Right renal cortex interstitium (tissue), 3 donors: ENCODE measurements at regions not wholly inside any gene's neighbourhood (a gene's known extent, or its start where the extent isn't known, plus 50 kb on each side); places are given as distances from the start of the nearest gene placed in this dataset.

Experiments used
- DNase-seq, 3 donors: peaks; one replicate each; pipeline ENCODE4 v3.0.0-alpha.2; 2013; ENCODE audit warnings: low read depth in 3 of 3, low spot score in 2 of 3

- no peak for DNase-seq
Observed at GRCh38 chr1:91575909-91576519, 75.4 kb downstream of the CDC7 start.

DNA sequence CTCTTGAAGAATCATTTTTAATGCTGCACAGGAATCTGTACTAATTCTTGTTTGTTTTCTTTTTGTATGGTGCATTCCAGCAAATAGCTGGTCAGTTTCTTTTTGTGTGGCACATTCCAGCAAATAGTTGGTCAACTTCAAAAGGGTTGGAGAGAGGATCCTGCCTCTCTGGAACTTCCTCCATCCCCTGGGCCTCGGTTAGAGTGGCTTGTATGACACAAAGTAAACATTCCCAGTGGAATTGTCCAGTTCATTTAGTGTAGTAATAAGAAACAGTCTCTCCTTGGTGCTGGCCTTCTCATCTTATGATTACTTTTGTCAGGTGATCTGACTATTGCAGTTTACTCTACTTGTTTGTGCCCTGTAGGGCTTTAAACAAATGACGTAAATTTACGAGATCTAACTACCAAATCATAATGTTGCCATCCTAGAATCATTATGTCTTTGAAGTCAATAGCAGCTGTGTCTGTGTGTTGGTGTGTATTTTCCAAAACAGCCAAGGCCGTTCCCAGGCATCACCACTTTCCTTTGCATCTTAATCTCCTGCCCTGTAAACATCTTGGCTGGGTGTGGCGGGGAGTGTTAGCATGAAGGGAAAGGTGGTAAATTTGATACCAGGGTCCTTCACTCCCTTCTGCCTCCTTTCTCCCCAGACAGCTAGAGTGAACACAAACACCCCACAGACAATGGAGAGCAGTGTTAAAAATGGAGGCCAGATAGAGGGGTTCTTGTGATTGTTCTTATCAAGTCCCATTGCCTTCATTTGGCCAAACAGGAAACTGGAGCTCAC, 77.9 kb downstream of the CDC7 start:
- no peak for DNase-seq

DNA sequence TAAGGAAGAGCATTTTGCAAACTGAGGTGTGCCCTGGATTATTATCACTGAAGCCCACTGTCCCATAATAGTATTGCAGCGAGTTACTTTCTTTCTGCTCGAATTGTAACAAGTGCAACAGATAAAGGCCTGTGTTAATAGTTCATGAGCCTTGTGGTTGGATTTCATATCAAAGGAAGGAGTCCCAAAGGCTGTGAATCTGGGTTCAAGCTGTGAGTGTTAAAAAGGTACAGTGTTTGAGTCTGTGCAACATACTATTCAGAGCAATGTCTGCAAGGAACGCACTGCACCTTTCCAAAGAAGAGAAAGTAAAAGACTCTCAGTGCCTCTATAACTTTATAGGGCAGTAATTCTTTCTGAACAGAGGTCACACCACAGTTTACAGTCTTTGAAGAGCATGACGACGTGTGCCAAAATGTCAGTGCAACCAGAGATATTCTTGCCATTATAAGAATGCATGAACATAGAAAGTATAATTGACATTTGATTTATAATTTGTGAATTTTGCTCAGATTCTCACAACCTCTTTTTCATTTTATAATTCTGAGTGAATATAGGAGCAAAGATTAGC, 79.1 kb downstream of the CDC7 start:
- no peak for DNase-seq

GRCh38 chr1:91582431-91582921, 81.8 kb downstream of the CDC7 start:
- DNase-seq = no peak

DNA sequence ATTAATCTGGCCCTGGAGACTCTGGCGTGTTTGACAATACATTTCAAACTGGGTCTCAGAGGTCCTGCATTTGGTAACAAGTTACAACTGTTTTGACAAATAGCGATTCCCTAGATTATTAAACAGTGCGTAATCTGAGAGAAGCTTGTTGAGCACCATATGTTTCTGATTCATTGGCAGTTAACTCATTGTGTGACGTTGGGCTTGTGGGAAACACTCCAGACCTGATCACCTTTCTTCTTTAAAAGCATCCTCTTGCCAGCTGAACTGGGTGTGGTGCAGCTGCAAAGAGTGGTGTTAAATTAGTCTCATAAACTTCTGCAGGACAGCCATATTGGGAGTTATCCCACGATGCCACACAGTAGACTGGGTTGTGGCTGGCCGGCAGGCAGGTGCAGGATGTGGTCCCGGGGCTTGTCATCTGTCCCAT, 82.7 kb downstream of the CDC7 start:
- no peak for DNase-seq

DNA sequence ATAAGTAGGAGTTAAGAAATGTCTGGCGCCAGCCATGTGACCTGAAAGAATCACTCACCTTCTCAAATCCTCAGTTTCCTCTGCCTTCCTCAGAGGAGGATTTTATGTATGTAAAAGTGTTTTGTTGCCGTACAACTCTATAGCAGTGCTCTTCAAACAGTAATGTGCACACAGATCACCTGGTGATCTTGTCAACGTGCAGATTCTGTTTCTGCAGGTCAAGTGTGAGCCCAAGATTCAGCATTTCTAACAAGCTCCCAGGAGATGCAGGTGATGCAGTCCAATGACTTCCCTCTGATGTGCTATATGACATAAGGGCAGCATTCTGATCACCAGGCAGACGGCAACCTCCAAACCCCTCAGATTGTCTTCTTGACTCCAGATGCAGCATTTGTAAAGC, 83.7 kb downstream of the CDC7 start:
- DNase-seq = no peak

GRCh38 chr1:91584878-91585277, 84.2 kb downstream of the CDC7 start:
- no peak for DNase-seq

DNA sequence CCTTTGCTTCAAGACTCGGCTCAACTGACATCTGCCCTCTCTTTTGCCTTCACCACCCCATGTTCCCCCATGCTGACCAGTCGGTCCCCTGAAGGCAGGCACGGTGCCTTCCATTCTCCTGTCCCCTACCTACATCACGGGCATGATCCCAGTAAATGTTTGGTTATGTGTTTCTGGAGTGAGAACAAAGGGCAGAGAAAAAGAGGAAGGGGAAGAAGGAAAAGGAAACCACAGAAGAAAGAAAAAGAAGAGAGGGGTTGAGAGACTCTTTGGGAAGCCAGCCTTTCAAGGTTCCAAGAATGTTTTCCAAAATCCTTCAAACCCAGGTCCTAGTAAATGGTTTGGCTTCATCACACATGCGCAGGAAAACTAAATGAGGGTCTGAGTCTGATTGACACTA, 84.9 kb downstream of the CDC7 start:
- DNase-seq = no peak

DNA sequence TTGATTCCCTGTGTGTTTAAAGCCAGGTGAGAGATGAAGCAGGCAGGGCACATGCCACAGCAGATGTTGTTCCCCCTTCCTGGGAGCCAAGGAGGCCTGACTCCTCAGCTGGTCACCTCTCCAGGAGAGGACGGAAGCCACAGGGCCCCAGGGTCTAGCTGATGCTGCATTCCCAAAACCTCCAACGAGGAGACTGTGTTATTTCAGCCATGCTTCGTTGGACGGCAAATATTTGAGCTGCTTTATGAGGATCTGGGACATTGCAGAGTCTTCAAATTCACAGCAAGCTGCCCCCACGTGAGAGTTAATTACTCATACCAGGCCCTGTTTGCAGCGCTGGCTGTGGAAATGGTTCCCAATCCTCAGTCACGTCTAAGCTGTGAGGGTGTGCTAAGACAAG, 85.3 kb downstream of the CDC7 start:
- DNase-seq = peak in 2 of 3 donors; percentile 31 to 73

DNA sequence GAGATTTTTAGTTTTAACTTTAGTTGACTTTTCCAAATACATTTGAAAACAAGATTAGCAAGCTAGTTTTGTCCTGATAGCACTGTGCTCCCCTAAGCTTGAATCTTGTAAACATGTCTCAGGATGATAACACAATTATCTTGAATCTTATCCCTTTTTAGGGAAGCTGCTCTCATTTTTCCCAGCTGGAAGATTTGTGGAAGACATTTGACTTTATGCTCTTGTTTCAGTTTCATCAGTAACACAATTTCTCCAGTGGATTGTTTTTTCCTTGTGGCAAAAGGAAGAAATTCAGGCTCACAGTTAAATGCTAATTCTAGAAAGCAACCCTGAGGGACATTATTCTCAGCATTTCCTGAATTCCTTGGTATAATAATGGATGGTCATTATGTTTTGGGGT, 88.8 kb downstream of the CDC7 start:
- DNase-seq = no peak

DNA sequence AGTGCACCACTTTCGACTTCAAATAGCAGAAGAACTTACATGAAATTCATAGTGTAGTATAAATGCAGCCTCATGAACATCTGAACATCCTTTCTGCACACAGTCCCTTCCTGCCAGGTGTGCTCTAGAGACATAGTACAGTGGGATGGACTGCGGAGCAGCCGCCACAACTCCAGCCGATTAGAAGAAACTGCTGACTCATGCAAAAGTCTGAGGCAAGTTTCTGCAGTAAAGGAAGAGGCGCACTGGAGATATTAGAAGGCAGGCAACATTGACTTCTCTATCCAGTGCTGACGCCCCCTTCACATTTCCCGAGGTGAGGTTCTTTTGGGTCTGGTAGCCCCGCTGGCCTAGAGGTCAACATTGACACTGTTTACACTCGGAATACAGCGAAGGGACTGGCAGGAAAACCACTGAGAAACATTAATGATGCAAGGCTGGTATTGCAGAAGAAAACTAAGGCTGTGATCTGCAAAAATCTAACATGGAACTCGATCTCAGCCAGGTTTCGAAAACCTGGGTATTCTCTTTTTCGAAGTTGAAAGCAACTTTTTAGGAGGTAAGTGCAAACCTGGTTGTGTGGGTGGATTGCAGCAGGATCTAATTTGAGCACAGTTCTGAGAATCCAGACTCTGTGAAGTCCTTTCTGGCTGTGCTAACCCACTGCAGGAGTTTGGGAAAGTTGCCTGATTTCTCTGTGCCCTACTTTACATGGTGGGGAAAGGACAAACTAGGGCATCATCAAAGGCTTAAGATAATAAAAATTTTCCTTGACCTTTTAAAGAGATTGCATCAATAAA, 90.7 kb downstream of the CDC7 start:
- no peak for DNase-seq

DNA sequence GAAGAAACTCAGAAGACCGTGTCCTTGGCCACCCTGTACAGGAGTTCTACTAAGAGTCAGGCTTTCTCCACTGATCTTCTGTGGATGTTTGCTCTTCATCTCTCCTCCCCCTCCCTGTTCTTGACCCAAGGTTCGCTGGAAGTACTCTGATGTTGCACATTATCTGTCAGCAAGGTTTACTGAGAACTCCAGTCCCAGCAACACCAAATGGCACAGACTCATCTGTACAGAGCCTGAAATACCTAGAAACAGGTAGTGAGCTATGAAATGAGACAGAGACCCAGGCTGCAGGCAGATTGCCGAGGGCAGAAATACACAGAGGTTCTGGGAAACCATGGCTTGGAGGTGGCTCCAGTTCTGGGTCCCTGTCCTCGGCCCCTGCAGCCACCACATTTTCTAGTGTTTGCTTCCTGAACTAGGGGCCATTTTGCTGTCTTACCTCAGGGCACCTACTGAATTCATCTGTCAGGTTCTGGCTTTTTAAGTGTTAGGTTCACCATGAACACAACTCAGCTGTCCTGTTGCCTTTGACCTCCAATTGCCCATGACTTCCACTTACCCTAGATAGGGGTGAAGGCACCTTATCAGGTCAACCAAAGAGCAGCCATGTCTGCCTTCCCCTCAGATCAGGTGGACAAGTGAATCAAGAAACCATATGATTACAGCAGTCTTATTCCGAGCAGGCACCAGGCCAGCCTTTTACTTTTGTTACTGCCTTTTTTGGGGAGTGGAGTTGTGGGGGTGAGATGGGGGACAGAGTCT, 92.2 kb downstream of the CDC7 start:
- DNase-seq = no peak

- no peak for DNase-seq
Observed at GRCh38 chr1:91594383-91595055, 93.9 kb downstream of the CDC7 start.

DNA sequence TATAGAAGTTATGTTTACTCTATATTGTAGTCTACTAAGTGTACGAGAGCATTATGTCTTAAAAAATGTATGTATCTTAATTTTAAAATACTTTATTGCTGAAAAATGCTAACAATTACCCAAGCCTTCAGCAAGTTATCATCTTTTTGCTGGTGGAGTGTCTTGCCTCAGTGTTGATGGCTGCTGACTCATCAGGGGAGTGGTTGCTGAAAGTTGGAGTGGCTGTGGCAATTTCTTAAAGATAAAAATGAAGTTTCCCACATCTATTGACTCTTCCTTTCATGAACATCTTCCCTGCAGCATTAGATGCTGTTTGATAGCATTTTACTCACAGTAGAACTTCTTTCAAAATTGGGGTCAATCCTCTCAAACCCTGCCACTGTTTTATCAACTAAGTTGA, 95.8 kb downstream of the CDC7 start:
- DNase-seq = no peak

GRCh38 chr1:91597215-91597614, 96.6 kb downstream of the CDC7 start:
- no peak for DNase-seq

GRCh38 chr1:91600431-91601337, 100.0 kb downstream of the CDC7 start:
- no peak for DNase-seq

- no peak for DNase-seq
Observed at GRCh38 chr1:91601554-91602376, 101.1 kb downstream of the CDC7 start.

- no peak for DNase-seq
Observed at GRCh38 chr1:91603409-91603808, 102.8 kb downstream of the CDC7 start.
